Liver (tissue), 3 donors: ENCODE measurements at regions not wholly inside any gene's neighbourhood (a gene's known extent, or its start where the extent isn't known, plus 50 kb on each side); places are given as distances from the start of the nearest gene placed in this dataset.

Experiments used
- EGR1 ChIP-seq, 2 donors: IDR thresholded peaks; 2 replicates each; pipeline ENCODE4 v1.6.1; 2016 to 2018; ENCODE audit warnings: antibody characterized with exemption in 2 of 2, low read depth in 2 of 2
- FOXA1 ChIP-seq: IDR thresholded peaks from 2 replicates; pipeline ENCODE4 v1.6.1; 2016; ENCODE audit warnings: antibody characterized with exemption
- FOXA2 ChIP-seq: IDR thresholded peaks from 2 replicates; pipeline ENCODE4 v1.6.1; 2016; ENCODE audit warnings: antibody characterized with exemption
- GABPA ChIP-seq, 2 donors: IDR thresholded peaks in 1 of 2; conservative IDR thresholded peaks in 1 of 2; 2 replicates each; pipeline ENCODE4 v1.6.1; 2016; ENCODE audit warnings: antibody characterized with exemption in 2 of 2, mild to moderate bottlenecking in 1 of 2, moderate library complexity in 1 of 2
- JUND ChIP-seq, 2 donors: IDR thresholded peaks; 2 replicates each; pipeline ENCODE4 v1.6.1; 2016; ENCODE audit warnings: antibody characterized with exemption in 2 of 2
- RAD21 ChIP-seq, 2 donors: IDR thresholded peaks; 2 replicates each; pipeline ENCODE4 v1.6.1; 2016; ENCODE audit warnings: antibody characterized with exemption in 2 of 2, mild to moderate bottlenecking in 2 of 2
- RXRA ChIP-seq, 2 donors: IDR thresholded peaks; 2 replicates each; pipeline ENCODE4 v1.6.1; 2017 to 2018; ENCODE audit warnings: antibody characterized with exemption in 2 of 2, mild to moderate bottlenecking in 1 of 2
- SP1 ChIP-seq: IDR thresholded peaks from 2 replicates; pipeline ENCODE4 v1.6.1; 2018; ENCODE audit warnings: antibody characterized with exemption, mild to moderate bottlenecking
- TAF1 ChIP-seq: conservative IDR thresholded peaks from 2 replicates; pipeline ENCODE4 v1.6.1; 2016; ENCODE audit warnings: antibody characterized with exemption, mild to moderate bottlenecking
- YY1 ChIP-seq: IDR thresholded peaks from 2 replicates; pipeline ENCODE4 v1.6.1; 2016; ENCODE audit warnings: antibody characterized with exemption, mild to moderate bottlenecking
- TF ChIP-seq, protein P1 (sequence below): fragments of 150-350 bp; IDR thresholded peaks from 2 replicates; pipeline ENCODE4 v1.5.1; 2017; ENCODE audit warnings: improper control_type of control experiment, low read depth, low read length; ENCODE audit not compliant: missing input control
- TF ChIP-seq, protein P2 (sequence below): IDR thresholded peaks from 2 replicates; pipeline ENCODE4 v1.6.1; 2016; ENCODE audit warnings: antibody characterized with exemption
- TF ChIP-seq, protein P3 (sequence below): IDR thresholded peaks from 2 replicates; pipeline ENCODE4 v1.6.1; 2016; ENCODE audit warnings: antibody characterized with exemption, mild to moderate bottlenecking
- TF ChIP-seq, protein P4 (sequence below): IDR thresholded peaks from 2 replicates; pipeline ENCODE4 v1.6.1; 2016; ENCODE audit warnings: antibody characterized with exemption
- donor health status: healthy.
- donor health status: healthy.

DNA sequence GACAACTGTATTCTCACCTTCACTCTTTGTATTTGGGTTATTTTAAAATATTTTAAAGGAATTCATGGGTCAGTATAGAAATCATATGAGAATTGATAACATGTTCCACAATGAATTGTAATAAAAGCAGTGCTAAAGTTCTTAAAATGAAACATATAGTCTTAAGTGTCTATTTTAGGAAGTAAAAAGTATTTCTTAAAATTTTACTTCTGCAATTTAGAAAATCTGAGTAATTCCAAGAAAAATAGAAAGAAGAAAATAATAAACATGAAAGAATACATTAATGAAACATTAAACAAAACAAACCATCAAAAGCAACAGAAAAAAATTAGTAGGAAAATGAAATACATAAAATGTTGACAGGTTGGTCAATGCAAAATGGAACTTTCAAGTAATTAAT, 332.4 kb downstream of the ETS1 start:
- TF ChIP-seq, protein P1, sequence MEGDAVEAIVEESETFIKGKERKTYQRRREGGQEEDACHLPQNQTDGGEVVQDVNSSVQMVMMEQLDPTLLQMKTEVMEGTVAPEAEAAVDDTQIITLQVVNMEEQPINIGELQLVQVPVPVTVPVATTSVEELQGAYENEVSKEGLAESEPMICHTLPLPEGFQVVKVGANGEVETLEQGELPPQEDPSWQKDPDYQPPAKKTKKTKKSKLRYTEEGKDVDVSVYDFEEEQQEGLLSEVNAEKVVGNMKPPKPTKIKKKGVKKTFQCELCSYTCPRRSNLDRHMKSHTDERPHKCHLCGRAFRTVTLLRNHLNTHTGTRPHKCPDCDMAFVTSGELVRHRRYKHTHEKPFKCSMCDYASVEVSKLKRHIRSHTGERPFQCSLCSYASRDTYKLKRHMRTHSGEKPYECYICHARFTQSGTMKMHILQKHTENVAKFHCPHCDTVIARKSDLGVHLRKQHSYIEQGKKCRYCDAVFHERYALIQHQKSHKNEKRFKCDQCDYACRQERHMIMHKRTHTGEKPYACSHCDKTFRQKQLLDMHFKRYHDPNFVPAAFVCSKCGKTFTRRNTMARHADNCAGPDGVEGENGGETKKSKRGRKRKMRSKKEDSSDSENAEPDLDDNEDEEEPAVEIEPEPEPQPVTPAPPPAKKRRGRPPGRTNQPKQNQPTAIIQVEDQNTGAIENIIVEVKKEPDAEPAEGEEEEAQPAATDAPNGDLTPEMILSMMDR: no peak
- TF ChIP-seq, protein P2, sequence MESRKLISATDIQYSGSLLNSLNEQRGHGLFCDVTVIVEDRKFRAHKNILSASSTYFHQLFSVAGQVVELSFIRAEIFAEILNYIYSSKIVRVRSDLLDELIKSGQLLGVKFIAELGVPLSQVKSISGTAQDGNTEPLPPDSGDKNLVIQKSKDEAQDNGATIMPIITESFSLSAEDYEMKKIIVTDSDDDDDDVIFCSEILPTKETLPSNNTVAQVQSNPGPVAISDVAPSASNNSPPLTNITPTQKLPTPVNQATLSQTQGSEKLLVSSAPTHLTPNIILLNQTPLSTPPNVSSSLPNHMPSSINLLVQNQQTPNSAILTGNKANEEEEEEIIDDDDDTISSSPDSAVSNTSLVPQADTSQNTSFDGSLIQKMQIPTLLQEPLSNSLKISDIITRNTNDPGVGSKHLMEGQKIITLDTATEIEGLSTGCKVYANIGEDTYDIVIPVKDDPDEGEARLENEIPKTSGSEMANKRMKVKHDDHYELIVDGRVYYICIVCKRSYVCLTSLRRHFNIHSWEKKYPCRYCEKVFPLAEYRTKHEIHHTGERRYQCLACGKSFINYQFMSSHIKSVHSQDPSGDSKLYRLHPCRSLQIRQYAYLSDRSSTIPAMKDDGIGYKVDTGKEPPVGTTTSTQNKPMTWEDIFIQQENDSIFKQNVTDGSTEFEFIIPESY: no peak
- TF ChIP-seq FOXA2 (no peak), RAD21 (IDR thresholded peaks at IDR 0.05) (no peak), SP1 (no peak), TAF1 (no peak), RXRA (IDR thresholded peaks at IDR 0.05) (no peak), EGR1 (IDR thresholded peaks at IDR 0.05; ENCODE audit: low read depth in 2 of 2) (no peak), JUND (IDR thresholded peaks at IDR 0.05) (no peak), FOXA1 (no peak), YY1 (no peak), GABPA (IDR thresholded peaks at IDR 0.05 in 1 of 2, conservative IDR thresholded peaks at IDR 0.05 in 1 of 2) (no peak)
- TF ChIP-seq, protein P3, sequence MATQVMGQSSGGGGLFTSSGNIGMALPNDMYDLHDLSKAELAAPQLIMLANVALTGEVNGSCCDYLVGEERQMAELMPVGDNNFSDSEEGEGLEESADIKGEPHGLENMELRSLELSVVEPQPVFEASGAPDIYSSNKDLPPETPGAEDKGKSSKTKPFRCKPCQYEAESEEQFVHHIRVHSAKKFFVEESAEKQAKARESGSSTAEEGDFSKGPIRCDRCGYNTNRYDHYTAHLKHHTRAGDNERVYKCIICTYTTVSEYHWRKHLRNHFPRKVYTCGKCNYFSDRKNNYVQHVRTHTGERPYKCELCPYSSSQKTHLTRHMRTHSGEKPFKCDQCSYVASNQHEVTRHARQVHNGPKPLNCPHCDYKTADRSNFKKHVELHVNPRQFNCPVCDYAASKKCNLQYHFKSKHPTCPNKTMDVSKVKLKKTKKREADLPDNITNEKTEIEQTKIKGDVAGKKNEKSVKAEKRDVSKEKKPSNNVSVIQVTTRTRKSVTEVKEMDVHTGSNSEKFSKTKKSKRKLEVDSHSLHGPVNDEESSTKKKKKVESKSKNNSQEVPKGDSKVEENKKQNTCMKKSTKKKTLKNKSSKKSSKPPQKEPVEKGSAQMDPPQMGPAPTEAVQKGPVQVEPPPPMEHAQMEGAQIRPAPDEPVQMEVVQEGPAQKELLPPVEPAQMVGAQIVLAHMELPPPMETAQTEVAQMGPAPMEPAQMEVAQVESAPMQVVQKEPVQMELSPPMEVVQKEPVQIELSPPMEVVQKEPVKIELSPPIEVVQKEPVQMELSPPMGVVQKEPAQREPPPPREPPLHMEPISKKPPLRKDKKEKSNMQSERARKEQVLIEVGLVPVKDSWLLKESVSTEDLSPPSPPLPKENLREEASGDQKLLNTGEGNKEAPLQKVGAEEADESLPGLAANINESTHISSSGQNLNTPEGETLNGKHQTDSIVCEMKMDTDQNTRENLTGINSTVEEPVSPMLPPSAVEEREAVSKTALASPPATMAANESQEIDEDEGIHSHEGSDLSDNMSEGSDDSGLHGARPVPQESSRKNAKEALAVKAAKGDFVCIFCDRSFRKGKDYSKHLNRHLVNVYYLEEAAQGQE: no peak
- TF ChIP-seq, protein P4, sequence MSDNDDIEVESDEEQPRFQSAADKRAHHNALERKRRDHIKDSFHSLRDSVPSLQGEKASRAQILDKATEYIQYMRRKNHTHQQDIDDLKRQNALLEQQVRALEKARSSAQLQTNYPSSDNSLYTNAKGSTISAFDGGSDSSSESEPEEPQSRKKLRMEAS: no peak
